Osteoblast (primary cell): ENCODE measurements at regions not wholly inside any gene's neighbourhood (a gene's known extent, or its start where the extent isn't known, plus 50 kb on each side); places are given as distances from the start of the nearest gene placed in this dataset.

Source experiments
- DNase-seq: peaks from one replicate; pipeline ENCODE4 v3.0.0; 2011; ENCODE audit warnings: low spot score, mixed read lengths; ENCODE audit not compliant: insufficient read length; ENCODE audit errors: missing footprints
- H2AFZ ChIP-seq: 2 replicates; pipeline ENCODE4 v1.6.0; 2011; ENCODE audit warnings: mild to moderate bottlenecking, low read length
- H3K27ac ChIP-seq: 2 replicates; pipeline ENCODE4 v1.5.1; 2011; ENCODE audit warnings: mild to moderate bottlenecking, low read depth, low read length, moderate library complexity
- H3K27me3 ChIP-seq: 2 replicates; pipeline ENCODE4 v1.6.0; 2012; ENCODE audit warnings: mild to moderate bottlenecking, control low read depth, inconsistent platforms, low read length, moderate library complexity; ENCODE audit not compliant: insufficient read depth
- H3K36me3 ChIP-seq: 2 replicates; pipeline ENCODE4 v1.5.1; 2011; ENCODE audit warnings: mild to moderate bottlenecking, low read length, control low read depth, moderate library complexity; ENCODE audit not compliant: insufficient read depth
- H3K4me1 ChIP-seq: 2 replicates; pipeline ENCODE4 v1.5.1; 2011; ENCODE audit warnings: mild to moderate bottlenecking, low read length, control low read depth, moderate library complexity; ENCODE audit not compliant: insufficient read depth
- H3K4me2 ChIP-seq: 2 replicates; pipeline ENCODE4 v1.6.0; 2011; ENCODE audit warnings: mild to moderate bottlenecking, low read length; ENCODE audit not compliant: insufficient read depth
- H3K4me3 ChIP-seq: fragments of 200-600 bp; sonication (generic); 3 replicates; pipeline ENCODE4 v1.5.1; 2012; ENCODE audit warnings: mild to moderate bottlenecking, low read length, inconsistent platforms; ENCODE audit not compliant: insufficient read depth
- H3K79me2 ChIP-seq: 2 replicates; pipeline ENCODE4 v1.6.0; 2012; ENCODE audit warnings: mild to moderate bottlenecking, low read length, control low read depth, inconsistent platforms; ENCODE audit not compliant: insufficient read depth
- H3K9me3 ChIP-seq: 2 replicates; pipeline ENCODE4 v1.5.1; 2011; ENCODE audit warnings: low read depth, low read length, control low read depth
- H4K20me1 ChIP-seq: 2 replicates; pipeline ENCODE4 v1.6.0; 2012; ENCODE audit warnings: mild to moderate bottlenecking, low read length, control low read depth; ENCODE audit not compliant: insufficient read depth
- TF ChIP-seq, protein P1 (sequence below): IDR thresholded peaks from 2 replicates; pipeline ENCODE4 v1.5.1; 2011; ENCODE audit warnings: mild to moderate bottlenecking, low read depth, low read length, moderate library complexity; ENCODE audit errors: extremely low read depth

DNA sequence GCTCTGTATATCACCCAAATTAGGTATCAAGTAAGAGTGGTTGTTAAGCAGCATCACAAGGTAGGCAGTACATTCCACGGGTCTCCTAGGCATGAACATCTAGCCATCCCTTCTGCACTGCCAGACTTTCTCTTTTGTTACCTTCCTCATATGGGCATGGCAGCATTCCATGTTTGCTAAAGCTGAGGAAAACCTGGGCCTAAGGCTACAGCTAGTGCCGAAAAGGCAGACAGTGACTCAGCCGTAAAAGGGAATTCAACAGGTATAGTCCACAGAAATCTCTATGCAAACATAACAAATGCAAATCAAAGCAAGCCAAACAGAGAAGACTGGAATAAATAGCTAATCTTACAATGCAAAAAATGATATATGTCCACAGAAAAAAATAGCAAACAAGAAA, 645.4 kb downstream of the ZBBX start:
- H2AFZ ChIP-seq: no peak overlapping the region
- H3K36me3 ChIP-seq: no peaks in the 10 kb centered on the region
- H3K4me1 ChIP-seq: no peaks in the 10 kb centered on the region
- TF ChIP-seq, protein P1, sequence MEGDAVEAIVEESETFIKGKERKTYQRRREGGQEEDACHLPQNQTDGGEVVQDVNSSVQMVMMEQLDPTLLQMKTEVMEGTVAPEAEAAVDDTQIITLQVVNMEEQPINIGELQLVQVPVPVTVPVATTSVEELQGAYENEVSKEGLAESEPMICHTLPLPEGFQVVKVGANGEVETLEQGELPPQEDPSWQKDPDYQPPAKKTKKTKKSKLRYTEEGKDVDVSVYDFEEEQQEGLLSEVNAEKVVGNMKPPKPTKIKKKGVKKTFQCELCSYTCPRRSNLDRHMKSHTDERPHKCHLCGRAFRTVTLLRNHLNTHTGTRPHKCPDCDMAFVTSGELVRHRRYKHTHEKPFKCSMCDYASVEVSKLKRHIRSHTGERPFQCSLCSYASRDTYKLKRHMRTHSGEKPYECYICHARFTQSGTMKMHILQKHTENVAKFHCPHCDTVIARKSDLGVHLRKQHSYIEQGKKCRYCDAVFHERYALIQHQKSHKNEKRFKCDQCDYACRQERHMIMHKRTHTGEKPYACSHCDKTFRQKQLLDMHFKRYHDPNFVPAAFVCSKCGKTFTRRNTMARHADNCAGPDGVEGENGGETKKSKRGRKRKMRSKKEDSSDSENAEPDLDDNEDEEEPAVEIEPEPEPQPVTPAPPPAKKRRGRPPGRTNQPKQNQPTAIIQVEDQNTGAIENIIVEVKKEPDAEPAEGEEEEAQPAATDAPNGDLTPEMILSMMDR: no peak
- no peaks in the 10 kb centered on the region for H3K27me3 ChIP-seq
- H3K4me3 ChIP-seq: no peak overlapping the region
- no peak for DNase-seq
- no peaks in the 10 kb centered on the region for H3K79me2 ChIP-seq
- H3K4me2 ChIP-seq: no peak overlapping the region
- peaks cover 5% of the 10 kb centered on the region for H3K9me3 ChIP-seq
- no peaks in the 10 kb centered on the region for H4K20me1 ChIP-seq
- no peak overlapping the region for H3K27ac ChIP-seq

DNA sequence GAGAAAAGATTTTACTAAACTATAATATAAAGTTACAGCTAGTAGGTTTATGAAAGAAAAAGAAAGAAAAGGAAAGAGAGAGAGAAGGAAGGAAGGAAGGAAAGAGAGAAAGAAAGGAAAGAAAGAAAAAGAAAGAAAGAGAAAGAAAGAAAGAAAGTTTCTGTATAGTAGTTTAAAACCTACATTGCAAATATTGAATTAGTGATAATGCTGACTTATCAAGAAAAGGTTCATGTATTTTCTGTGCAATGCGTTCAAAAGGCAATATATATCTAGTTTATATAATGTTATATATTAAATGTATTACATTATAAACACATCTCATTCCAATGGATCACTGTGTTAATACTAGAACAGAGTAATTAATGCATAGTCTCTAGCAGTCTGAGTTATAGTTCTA, 648.4 kb downstream of the ZBBX start:
- no peak overlapping the region for H3K4me3 ChIP-seq
- H3K27ac ChIP-seq: no peak overlapping the region
- DNase-seq: no peak
- H3K9me3 ChIP-seq: peaks cover 5% of the 10 kb centered on the region
- H3K27me3 ChIP-seq: no peaks in the 10 kb centered on the region
- TF ChIP-seq, protein P1: no peak
- no peaks in the 10 kb centered on the region for H3K79me2 ChIP-seq
- H3K4me2 ChIP-seq: no peak overlapping the region
- H3K36me3 ChIP-seq: no peaks in the 10 kb centered on the region
- no peak overlapping the region for H2AFZ ChIP-seq
- no peaks in the 10 kb centered on the region for H4K20me1 ChIP-seq
- H3K4me1 ChIP-seq: no peaks in the 10 kb centered on the region

DNA sequence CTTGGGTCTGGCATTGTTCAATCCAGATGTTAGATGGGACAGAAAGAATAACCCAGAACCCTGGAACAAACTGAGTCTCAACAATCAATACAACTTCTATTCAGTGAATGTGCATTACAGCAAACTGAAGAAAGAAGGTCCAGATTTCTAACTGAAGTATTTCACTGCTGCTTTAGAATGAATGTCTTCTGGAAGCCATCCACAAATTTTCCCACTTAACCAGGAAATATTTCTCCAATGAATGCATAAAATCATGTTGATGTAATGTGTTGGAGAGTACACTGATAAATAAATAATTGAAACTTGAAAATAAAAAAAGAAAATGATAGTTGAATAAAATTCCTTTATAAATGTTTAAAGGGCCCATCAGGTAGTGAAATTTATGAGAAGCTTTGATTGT, 658.6 kb downstream of the ZBBX start:
- no peak overlapping the region for H3K4me2 ChIP-seq
- DNase-seq: no peak
- H3K79me2 ChIP-seq: no peaks in the 10 kb centered on the region
- no peak overlapping the region for H2AFZ ChIP-seq
- H3K4me3 ChIP-seq: no peak overlapping the region
- no peaks in the 10 kb centered on the region for H3K4me1 ChIP-seq
- H3K36me3 ChIP-seq: no peaks in the 10 kb centered on the region
- no peaks in the 10 kb centered on the region for H3K9me3 ChIP-seq
- TF ChIP-seq, protein P1: no peak
- no peak overlapping the region for H3K27ac ChIP-seq
- H4K20me1 ChIP-seq: no peaks in the 10 kb centered on the region
- no peaks in the 10 kb centered on the region for H3K27me3 ChIP-seq

DNA sequence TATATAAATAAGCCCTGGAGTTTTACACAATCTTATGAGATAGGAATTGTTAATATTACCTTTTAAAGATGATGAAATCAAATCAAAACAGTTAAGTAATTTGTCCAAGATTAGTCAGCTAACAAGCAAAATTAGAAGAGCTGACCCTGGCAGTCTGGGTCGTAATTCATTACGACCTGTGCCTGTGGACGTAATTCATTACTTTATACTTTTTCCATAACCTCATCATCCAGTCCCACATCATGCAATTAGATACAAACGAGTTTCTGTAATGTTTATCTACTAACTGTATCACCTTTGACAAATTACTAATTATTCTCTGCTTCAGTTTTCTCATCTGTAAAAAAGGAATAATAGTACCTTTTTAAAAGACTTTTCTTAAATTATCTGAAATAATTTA, 665.9 kb downstream of the ZBBX start:
- H4K20me1 ChIP-seq: no peaks in the 10 kb centered on the region
- DNase-seq: no peak
- H3K4me3 ChIP-seq: no peak overlapping the region
- no peak overlapping the region for H3K4me2 ChIP-seq
- TF ChIP-seq, protein P1: no peak
- no peaks in the 10 kb centered on the region for H3K4me1 ChIP-seq
- H3K79me2 ChIP-seq: no peaks in the 10 kb centered on the region
- H3K9me3 ChIP-seq: no peaks in the 10 kb centered on the region
- no peaks in the 10 kb centered on the region for H3K27me3 ChIP-seq
- no peak overlapping the region for H3K27ac ChIP-seq
- no peaks in the 10 kb centered on the region for H3K36me3 ChIP-seq
- no peak overlapping the region for H2AFZ ChIP-seq
